HL-60 (cell line): ENCODE measurements at regions not wholly inside any gene's neighbourhood (a gene's known extent, or its start where the extent isn't known, plus 50 kb on each side); places are given as distances from the start of the nearest gene placed in this dataset.

Experiments
- DNase-seq, 2 experiments: peaks; one replicate each; pipeline ENCODE4 v3.0.0-alpha.2; 2010 to 2020; ENCODE audit warnings: low read depth in 1 of 2, low spot score in 1 of 2
- H3K27ac ChIP-seq: fragments of 250-450 bp; sonication (Bioruptor Pico); replicated peaks from 2 replicates; pipeline ENCODE4 v1.5.1; 2020; ENCODE audit warnings: mild to moderate bottlenecking, moderate library complexity
- H3K27me3 ChIP-seq: fragments of 250-450 bp; sonication (Bioruptor Pico); 2 replicates; pipeline ENCODE4 v1.5.1; 2021; ENCODE audit warnings: mild to moderate bottlenecking, moderate library complexity; ENCODE audit not compliant: insufficient read depth, poor library complexity, severe bottlenecking
- H3K4me3 ChIP-seq: replicated peaks from 2 replicates; pipeline ENCODE4 v1.5.1; 2011; ENCODE audit warnings: mild to moderate bottlenecking, control low read depth, low read length; ENCODE audit not compliant: insufficient read depth
- GABPA ChIP-seq: IDR thresholded peaks from 2 replicates; pipeline ENCODE4 v1.6.1; 2012; ENCODE audit warnings: low read depth
- POLR2AphosphoS5 ChIP-seq: IDR thresholded peaks from 2 replicates; pipeline ENCODE4 v1.6.1; 2012; ENCODE audit warnings: low read depth
- SPI1 ChIP-seq: IDR thresholded peaks from 2 replicates; pipeline ENCODE4 v1.6.1; 2012; ENCODE audit warnings: low read depth, mild to moderate bottlenecking, borderline replicate concordance
- TF ChIP-seq, protein P1 (sequence below): IDR thresholded peaks from one replicate; pipeline ENCODE4 v1.5.1; 2011; ENCODE audit warnings: low read length, control low read depth, inconsistent platforms; ENCODE audit not compliant: insufficient read depth
- TF ChIP-seq, protein P2 (sequence below): IDR thresholded peaks from 2 replicates; pipeline ENCODE4 v1.6.1; 2012; ENCODE audit warnings: low read depth; ENCODE audit not compliant: insufficient replicate concordance

DNA sequence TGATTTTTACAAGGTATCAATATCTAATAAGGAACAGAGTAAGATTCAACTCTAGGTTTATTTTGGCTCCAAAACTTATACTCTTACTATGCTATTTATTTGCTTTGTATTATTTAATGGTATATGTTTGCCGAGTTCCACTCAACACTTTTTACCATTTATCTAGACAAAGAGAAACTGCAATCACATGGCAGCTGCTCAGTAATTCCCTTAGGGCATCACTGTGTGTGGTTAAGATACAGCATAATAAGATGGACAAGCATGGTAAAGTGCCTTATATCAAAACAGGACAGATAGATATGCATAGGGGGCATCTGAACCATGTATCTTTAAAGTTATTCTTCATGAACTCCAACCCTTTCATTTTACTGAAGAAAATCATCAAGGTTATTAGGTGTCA lies 483.0 kb upstream of the ID4 start:
- no peak for DNase-seq

DNA sequence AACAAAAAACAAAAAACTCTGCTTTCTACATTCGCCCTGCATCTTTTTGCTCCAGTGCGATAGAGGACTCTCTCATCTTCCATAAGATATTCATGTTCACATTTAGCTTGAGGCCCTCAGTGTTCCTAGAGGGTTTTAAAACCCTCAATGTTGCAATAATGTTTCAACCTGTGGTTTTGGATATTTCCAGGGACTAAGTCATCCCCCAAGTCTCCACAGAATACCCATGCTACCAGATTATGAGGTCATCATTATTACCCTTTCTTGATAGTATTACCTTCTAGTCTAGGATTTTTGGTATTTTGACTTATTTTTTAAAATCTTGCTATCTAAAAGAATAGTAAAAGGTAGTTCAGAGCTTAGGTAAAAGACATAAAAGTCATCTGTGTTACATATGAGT lies 480.5 kb upstream of the ID4 start:
- no peak for DNase-seq
- Histone ChIP-seq H3K27me3 (no peaks in the 10 kb centered on the region), H3K27ac (no peak overlapping the region), H3K4me3 (no peak overlapping the region)
- TF ChIP-seq SPI1: no peak
- TF ChIP-seq, protein P1, sequence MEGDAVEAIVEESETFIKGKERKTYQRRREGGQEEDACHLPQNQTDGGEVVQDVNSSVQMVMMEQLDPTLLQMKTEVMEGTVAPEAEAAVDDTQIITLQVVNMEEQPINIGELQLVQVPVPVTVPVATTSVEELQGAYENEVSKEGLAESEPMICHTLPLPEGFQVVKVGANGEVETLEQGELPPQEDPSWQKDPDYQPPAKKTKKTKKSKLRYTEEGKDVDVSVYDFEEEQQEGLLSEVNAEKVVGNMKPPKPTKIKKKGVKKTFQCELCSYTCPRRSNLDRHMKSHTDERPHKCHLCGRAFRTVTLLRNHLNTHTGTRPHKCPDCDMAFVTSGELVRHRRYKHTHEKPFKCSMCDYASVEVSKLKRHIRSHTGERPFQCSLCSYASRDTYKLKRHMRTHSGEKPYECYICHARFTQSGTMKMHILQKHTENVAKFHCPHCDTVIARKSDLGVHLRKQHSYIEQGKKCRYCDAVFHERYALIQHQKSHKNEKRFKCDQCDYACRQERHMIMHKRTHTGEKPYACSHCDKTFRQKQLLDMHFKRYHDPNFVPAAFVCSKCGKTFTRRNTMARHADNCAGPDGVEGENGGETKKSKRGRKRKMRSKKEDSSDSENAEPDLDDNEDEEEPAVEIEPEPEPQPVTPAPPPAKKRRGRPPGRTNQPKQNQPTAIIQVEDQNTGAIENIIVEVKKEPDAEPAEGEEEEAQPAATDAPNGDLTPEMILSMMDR: no peak
- TF ChIP-seq, protein P2, sequence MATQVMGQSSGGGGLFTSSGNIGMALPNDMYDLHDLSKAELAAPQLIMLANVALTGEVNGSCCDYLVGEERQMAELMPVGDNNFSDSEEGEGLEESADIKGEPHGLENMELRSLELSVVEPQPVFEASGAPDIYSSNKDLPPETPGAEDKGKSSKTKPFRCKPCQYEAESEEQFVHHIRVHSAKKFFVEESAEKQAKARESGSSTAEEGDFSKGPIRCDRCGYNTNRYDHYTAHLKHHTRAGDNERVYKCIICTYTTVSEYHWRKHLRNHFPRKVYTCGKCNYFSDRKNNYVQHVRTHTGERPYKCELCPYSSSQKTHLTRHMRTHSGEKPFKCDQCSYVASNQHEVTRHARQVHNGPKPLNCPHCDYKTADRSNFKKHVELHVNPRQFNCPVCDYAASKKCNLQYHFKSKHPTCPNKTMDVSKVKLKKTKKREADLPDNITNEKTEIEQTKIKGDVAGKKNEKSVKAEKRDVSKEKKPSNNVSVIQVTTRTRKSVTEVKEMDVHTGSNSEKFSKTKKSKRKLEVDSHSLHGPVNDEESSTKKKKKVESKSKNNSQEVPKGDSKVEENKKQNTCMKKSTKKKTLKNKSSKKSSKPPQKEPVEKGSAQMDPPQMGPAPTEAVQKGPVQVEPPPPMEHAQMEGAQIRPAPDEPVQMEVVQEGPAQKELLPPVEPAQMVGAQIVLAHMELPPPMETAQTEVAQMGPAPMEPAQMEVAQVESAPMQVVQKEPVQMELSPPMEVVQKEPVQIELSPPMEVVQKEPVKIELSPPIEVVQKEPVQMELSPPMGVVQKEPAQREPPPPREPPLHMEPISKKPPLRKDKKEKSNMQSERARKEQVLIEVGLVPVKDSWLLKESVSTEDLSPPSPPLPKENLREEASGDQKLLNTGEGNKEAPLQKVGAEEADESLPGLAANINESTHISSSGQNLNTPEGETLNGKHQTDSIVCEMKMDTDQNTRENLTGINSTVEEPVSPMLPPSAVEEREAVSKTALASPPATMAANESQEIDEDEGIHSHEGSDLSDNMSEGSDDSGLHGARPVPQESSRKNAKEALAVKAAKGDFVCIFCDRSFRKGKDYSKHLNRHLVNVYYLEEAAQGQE: no peak

More for the DNA sequence above, 483.0 kb upstream of the ID4 start:
- Histone ChIP-seq H3K27ac (no peak overlapping the region), H3K4me3 (no peak overlapping the region), H3K27me3 (no peaks in the 10 kb centered on the region)
- TF ChIP-seq, protein P2: no peak
- TF ChIP-seq GABPA (no peak), POLR2AphosphoS5 (no peak), SPI1 (no peak)
- TF ChIP-seq, protein P1: no peak

DNA sequence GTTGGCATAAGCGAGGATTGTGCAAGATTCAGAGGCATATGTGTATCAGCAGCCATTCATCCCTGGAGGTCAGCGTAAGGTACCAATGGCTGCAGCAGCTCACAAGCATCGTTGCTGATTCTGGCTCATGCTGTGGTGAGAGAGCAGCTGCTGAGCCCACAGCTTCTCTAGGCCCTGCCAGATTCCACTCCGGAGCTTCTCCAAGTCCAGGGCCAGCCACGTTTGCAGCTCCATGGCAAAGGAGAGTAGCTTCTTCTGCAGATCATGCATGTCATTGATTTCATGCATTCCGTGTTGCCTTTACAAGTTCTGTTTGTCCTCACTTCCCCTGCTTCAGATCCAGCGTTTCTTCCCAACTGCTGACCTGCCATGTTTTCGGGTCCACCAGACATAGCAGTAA lies 474.8 kb upstream of the ID4 start:
- no peak for TF ChIP-seq SPI1
- TF ChIP-seq POLR2AphosphoS5: no peak
- TF ChIP-seq, protein P2: no peak
- no peak for TF ChIP-seq GABPA
- TF ChIP-seq, protein P1: no peak
- Histone ChIP-seq H3K27me3 (no peaks in the 10 kb centered on the region), H3K4me3 (no peak overlapping the region), H3K27ac (no peak overlapping the region)
- no peak for DNase-seq
